ENCODE measurements at regions not wholly inside any gene's neighbourhood (a gene's known extent, or its start where the extent isn't known, plus 50 kb on each side); places are given as distances from the start of the nearest gene placed in this dataset.

GRCh38 chr9:94018628-94019027 is 63.5 kb upstream of the BARX1 start:
- no peak for TF ChIP-seq CTCF (IDR thresholded peaks at IDR 0.05)
- TF ChIP-seq POLR2A (IDR thresholded peaks at IDR 0.05): no peak
